Karpas-422 (cell line): ENCODE measurements at regions not wholly inside any gene's neighbourhood (a gene's known extent, or its start where the extent isn't known, plus 50 kb on each side); places are given as distances from the start of the nearest gene placed in this dataset.

Experiments
- DNase-seq: peaks from one replicate; pipeline ENCODE4 v3.0.0-alpha.2; 2015
- H2AFZ ChIP-seq: fragments of 200-600 bp; sonication (generic); 2 replicates; pipeline ENCODE4 v1.6.1; 2014; ENCODE audit warnings: antibody characterized with exemption, low read length, mixed read lengths
- H3K27ac ChIP-seq: fragments of 200-600 bp; sonication (generic); 2 replicates; pipeline ENCODE4 v1.5.1; 2014; ENCODE audit warnings: mild to moderate bottlenecking, low read length, moderate library complexity
- H3K27me3 ChIP-seq: fragments of 200-600 bp; sonication (generic); 2 replicates; pipeline ENCODE4 v1.6.1; 2014; ENCODE audit warnings: low read length, mixed read lengths
- H3K36me3 ChIP-seq: fragments of 200-600 bp; sonication (generic); 2 replicates; pipeline ENCODE4 v1.6.1; 2014; ENCODE audit warnings: low read length, mixed read lengths; ENCODE audit not compliant: insufficient read depth
- H3K4me1 ChIP-seq: fragments of 200-600 bp; sonication (generic); 2 replicates; pipeline ENCODE4 v1.6.1; 2014; ENCODE audit warnings: mild to moderate bottlenecking, low read length, mixed read lengths
- H3K4me2 ChIP-seq: fragments of 200-600 bp; sonication (generic); 2 replicates; pipeline ENCODE4 v1.6.1; 2014; ENCODE audit warnings: low read length, low read depth, mild to moderate bottlenecking; ENCODE audit not compliant: poor library complexity, severe bottlenecking
- H3K4me3 ChIP-seq: fragments of 200-600 bp; sonication (generic); 2 replicates; pipeline ENCODE4 v1.5.1; 2014; ENCODE audit warnings: mild to moderate bottlenecking, antibody characterized with exemption, low read length, mixed read lengths
- H3K79me2 ChIP-seq: fragments of 200-600 bp; sonication (generic); 2 replicates; pipeline ENCODE4 v1.6.1; 2014; ENCODE audit warnings: mild to moderate bottlenecking, low read length, mixed read lengths
- H3K9ac ChIP-seq: fragments of 200-600 bp; sonication (generic); 2 replicates; pipeline ENCODE4 v1.6.0; 2014; ENCODE audit warnings: low read length
- H3K9me2 ChIP-seq: fragments of 200-600 bp; sonication (generic), shearing (Covaris generic); replicated peaks from 2 replicates; pipeline ENCODE4 v1.6.0; 2014; ENCODE audit warnings: mild to moderate bottlenecking, low read length, moderate library complexity; ENCODE audit not compliant: insufficient read depth
- H3K9me3 ChIP-seq: fragments of 300-700, 200-600 bp; sonication (generic); 2 replicates; pipeline ENCODE4 v1.6.1; 2014; ENCODE audit warnings: low read length, mixed read lengths
- H4K20me1 ChIP-seq: fragments of 200-600 bp; sonication (generic); 2 replicates; pipeline ENCODE4 v1.6.1; 2014; ENCODE audit warnings: mild to moderate bottlenecking, antibody characterized with exemption, low read length, low read depth; ENCODE audit not compliant: insufficient read depth

- no peak for DNase-seq
- Histone ChIP-seq H3K9me3 (peaks cover 3% of the 10 kb centered on the region; the same call in 1 of the 2 replicates), H3K36me3 (no peaks in the 10 kb centered on the region), H3K27me3 (no peaks in the 10 kb centered on the region; the same call in 1 of the 2 replicates), H3K9me2 (no peaks in the 10 kb centered on the region), H3K4me1 (no peaks in the 10 kb centered on the region), H3K4me2 (no peak overlapping the region), H3K27ac (no peak overlapping the region), H3K4me3 (no peak overlapping the region), H4K20me1 (no peaks in the 10 kb centered on the region), H3K9ac (no peak overlapping the region), H2AFZ (no peak overlapping the region), H3K79me2 (no peaks in the 10 kb centered on the region)
Observed at GRCh38 chrX:106300656-106301055, 132.6 kb downstream of the PWWP3B start.

- no peak overlapping the region for H2AFZ ChIP-seq
- no peaks in the 10 kb centered on the region for H3K9me2 ChIP-seq
- H3K27ac ChIP-seq = no peak overlapping the region
- H3K27me3 ChIP-seq = no peaks in the 10 kb centered on the region; the same call in 1 of the 2 replicates
- no peak overlapping the region for H3K4me2 ChIP-seq
- no peak for DNase-seq
- H3K79me2 ChIP-seq = no peaks in the 10 kb centered on the region
- no peaks in the 10 kb centered on the region for H4K20me1 ChIP-seq
- H3K36me3 ChIP-seq = no peaks in the 10 kb centered on the region
- no peaks in the 10 kb centered on the region for H3K4me1 ChIP-seq
- H3K9ac ChIP-seq = no peak overlapping the region
- H3K4me3 ChIP-seq = no peak overlapping the region
- peaks cover 3% of the 10 kb centered on the region; the same call in 1 of the 2 replicates for H3K9me3 ChIP-seq
Observed at GRCh38 chrX:106302304-106302703, 134.2 kb downstream of the PWWP3B start.

GRCh38 chrX:106306391-106306947 is 138.4 kb downstream of the PWWP3B start:
- peaks cover 3% of the 10 kb centered on the region; the same call in 1 of the 2 replicates for H3K9me3 ChIP-seq
- H2AFZ ChIP-seq = no peak overlapping the region
- no peaks in the 10 kb centered on the region for H3K9me2 ChIP-seq
- H3K4me2 ChIP-seq = no peak overlapping the region
- no peaks in the 10 kb centered on the region; the same call in 1 of the 2 replicates for H3K27me3 ChIP-seq
- no peak for DNase-seq
- H3K79me2 ChIP-seq = no peaks in the 10 kb centered on the region
- no peak overlapping the region for H3K9ac ChIP-seq
- no peaks in the 10 kb centered on the region for H4K20me1 ChIP-seq
- no peaks in the 10 kb centered on the region for H3K36me3 ChIP-seq
- no peak overlapping the region for H3K27ac ChIP-seq
- no peak overlapping the region for H3K4me3 ChIP-seq
- no peaks in the 10 kb centered on the region for H3K4me1 ChIP-seq

- DNase-seq = no peak
- no peaks in the 10 kb centered on the region for H3K9me2 ChIP-seq
- no peaks in the 10 kb centered on the region for H3K9me3 ChIP-seq
- no peak overlapping the region for H3K9ac ChIP-seq
- H3K36me3 ChIP-seq = no peaks in the 10 kb centered on the region
- no peak overlapping the region for H3K4me2 ChIP-seq
- H3K27ac ChIP-seq = no peak overlapping the region
- H3K4me3 ChIP-seq = no peak overlapping the region
- H3K4me1 ChIP-seq = no peaks in the 10 kb centered on the region
- no peaks in the 10 kb centered on the region for H3K79me2 ChIP-seq
- H4K20me1 ChIP-seq = no peaks in the 10 kb centered on the region
- no peaks in the 10 kb centered on the region for H3K27me3 ChIP-seq
- no peak overlapping the region for H2AFZ ChIP-seq
Observed at GRCh38 chrX:106323357-106323756, 155.3 kb downstream of the PWWP3B start.

GRCh38 chrX:106331606-106332005 is 163.5 kb downstream of the PWWP3B start:
- no peaks in the 10 kb centered on the region for H3K9me2 ChIP-seq
- H3K9me3 ChIP-seq = no peaks in the 10 kb centered on the region
- no peak overlapping the region for H2AFZ ChIP-seq
- H3K27me3 ChIP-seq = no peaks in the 10 kb centered on the region
- H3K4me3 ChIP-seq = no peak overlapping the region
- no peaks in the 10 kb centered on the region for H3K79me2 ChIP-seq
- no peaks in the 10 kb centered on the region for H4K20me1 ChIP-seq
- no peak overlapping the region for H3K27ac ChIP-seq
- H3K4me1 ChIP-seq = peaks cover 10% of the 10 kb centered on the region
- H3K9ac ChIP-seq = no peak overlapping the region
- H3K4me2 ChIP-seq = peak overlapping the region; percentile 6
- peak; percentile 45 for DNase-seq
- no peaks in the 10 kb centered on the region for H3K36me3 ChIP-seq

GRCh38 chrX:106341823-106342222 is 173.7 kb downstream of the PWWP3B start:
- Histone ChIP-seq H3K4me2 (no peak overlapping the region), H3K27me3 (no peaks in the 10 kb centered on the region), H3K27ac (no peak overlapping the region), H2AFZ (no peak overlapping the region), H3K4me3 (no peak overlapping the region), H3K4me1 (no peaks in the 10 kb centered on the region), H3K36me3 (no peaks in the 10 kb centered on the region), H3K79me2 (no peaks in the 10 kb centered on the region), H4K20me1 (no peaks in the 10 kb centered on the region), H3K9me2 (peaks cover 3% of the 10 kb centered on the region; the same call in 1 of the 2 replicates), H3K9ac (no peak overlapping the region), H3K9me3 (peaks cover 3% of the 10 kb centered on the region; the same call in 1 of the 2 replicates)
- DNase-seq = no peak

GRCh38 chrX:106356580-106356979 is 188.5 kb downstream of the PWWP3B start:
- no peaks in the 10 kb centered on the region for H3K9me2 ChIP-seq
- no peak for DNase-seq
- H2AFZ ChIP-seq = no peak overlapping the region
- no peak overlapping the region for H3K9ac ChIP-seq
- no peaks in the 10 kb centered on the region for H4K20me1 ChIP-seq
- no peaks in the 10 kb centered on the region for H3K79me2 ChIP-seq
- H3K4me1 ChIP-seq = no peaks in the 10 kb centered on the region
- H3K4me3 ChIP-seq = no peak overlapping the region
- no peaks in the 10 kb centered on the region for H3K27me3 ChIP-seq
- no peak overlapping the region for H3K27ac ChIP-seq
- H3K9me3 ChIP-seq = no peaks in the 10 kb centered on the region
- H3K36me3 ChIP-seq = no peaks in the 10 kb centered on the region
- no peak overlapping the region for H3K4me2 ChIP-seq

GRCh38 chrX:106363214-106363613 is 195.1 kb downstream of the PWWP3B start:
- Histone ChIP-seq H3K9ac (no peak overlapping the region), H4K20me1 (no peaks in the 10 kb centered on the region), H3K27me3 (no peaks in the 10 kb centered on the region), H3K9me3 (no peaks in the 10 kb centered on the region), H3K79me2 (no peaks in the 10 kb centered on the region), H3K4me3 (no peak overlapping the region), H3K4me1 (no peaks in the 10 kb centered on the region), H2AFZ (no peak overlapping the region), H3K9me2 (no peaks in the 10 kb centered on the region), H3K27ac (no peak overlapping the region), H3K36me3 (no peaks in the 10 kb centered on the region), H3K4me2 (no peak overlapping the region)
- DNase-seq = no peak
